ENCODE measurements at regions not wholly inside any gene's neighbourhood (a gene's known extent, or its start where the extent isn't known, plus 50 kb on each side); places are given as distances from the start of the nearest gene placed in this dataset.

DNA sequence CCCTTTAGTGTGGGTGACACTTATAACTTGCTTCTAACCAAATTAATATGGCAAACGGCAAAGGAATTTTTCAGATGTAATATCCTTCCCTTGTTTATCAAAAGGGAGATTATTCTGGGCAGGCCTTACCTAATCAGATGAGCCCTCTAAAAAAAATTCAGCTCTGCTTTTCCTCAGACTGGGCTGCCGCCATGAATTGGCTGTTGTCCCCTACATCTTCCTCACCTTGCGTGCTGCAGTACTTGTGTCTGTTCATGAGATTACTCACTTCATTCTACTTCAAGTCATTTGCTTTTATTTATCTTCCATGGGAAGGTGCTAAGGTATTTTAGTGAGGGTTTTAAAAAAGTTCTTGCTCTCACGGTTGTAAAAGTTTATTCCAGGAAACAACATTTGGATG lies 705.5 kb downstream of the KCNT2 start:
- H3K27ac Mint-ChIP-seq (ENCODE audit: unreplicated experiment) = no peak overlapping the region
- POLR2A ChIA-PET = no interaction called here
- H3K4me3 ChIP-seq (ENCODE audit: low read depth, low read length) = no peak overlapping the region
- no TSS peak for BruUV-seq (replicated peaks)
- H3K4me1 ChIP-seq = no peaks in the 10 kb centered on the region
- no peaks in the 10 kb centered on the region for H3K36me3 ChIP-seq (ENCODE audit: control insufficient read depth, insufficient read depth, low read length)
- DNase-seq = no peak
- no peak overlapping the region for H3K4me3 Mint-ChIP-seq (ENCODE audit: unreplicated experiment)
- CTCF ChIA-PET = no interaction called here
- no peaks in the 10 kb centered on the region for H3K27me3 Mint-ChIP-seq (ENCODE audit: insufficient read depth, unreplicated experiment)
- no peaks in the 10 kb centered on the region for H3K9me3 Mint-ChIP-seq (ENCODE audit: unreplicated experiment)
- no peaks in the 10 kb centered on the region for H3K27me3 ChIP-seq (replicated peaks; ENCODE audit: control insufficient read depth, insufficient read depth, low read length)
- TF ChIP-seq, protein P1, sequence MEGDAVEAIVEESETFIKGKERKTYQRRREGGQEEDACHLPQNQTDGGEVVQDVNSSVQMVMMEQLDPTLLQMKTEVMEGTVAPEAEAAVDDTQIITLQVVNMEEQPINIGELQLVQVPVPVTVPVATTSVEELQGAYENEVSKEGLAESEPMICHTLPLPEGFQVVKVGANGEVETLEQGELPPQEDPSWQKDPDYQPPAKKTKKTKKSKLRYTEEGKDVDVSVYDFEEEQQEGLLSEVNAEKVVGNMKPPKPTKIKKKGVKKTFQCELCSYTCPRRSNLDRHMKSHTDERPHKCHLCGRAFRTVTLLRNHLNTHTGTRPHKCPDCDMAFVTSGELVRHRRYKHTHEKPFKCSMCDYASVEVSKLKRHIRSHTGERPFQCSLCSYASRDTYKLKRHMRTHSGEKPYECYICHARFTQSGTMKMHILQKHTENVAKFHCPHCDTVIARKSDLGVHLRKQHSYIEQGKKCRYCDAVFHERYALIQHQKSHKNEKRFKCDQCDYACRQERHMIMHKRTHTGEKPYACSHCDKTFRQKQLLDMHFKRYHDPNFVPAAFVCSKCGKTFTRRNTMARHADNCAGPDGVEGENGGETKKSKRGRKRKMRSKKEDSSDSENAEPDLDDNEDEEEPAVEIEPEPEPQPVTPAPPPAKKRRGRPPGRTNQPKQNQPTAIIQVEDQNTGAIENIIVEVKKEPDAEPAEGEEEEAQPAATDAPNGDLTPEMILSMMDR (IDR thresholded peaks at IDR 0.05; ENCODE audit: insufficient read depth in 1 of 2, low read depth in 1 of 2, low read length in 1 of 2, severe bottlenecking in 1 of 2, unreplicated experiment in 1 of 2) = no peak
- no peaks in the 10 kb centered on the region for H3K36me3 Mint-ChIP-seq (ENCODE audit: insufficient read depth, unreplicated experiment)
- no peaks in the 10 kb centered on the region for H3K4me1 Mint-ChIP-seq (ENCODE audit: low read depth, unreplicated experiment)
- intact Hi-C loops (cut with micrococcal nuclease; ENCODE audit: unreplicated experiment) = no loop called here
- H3K9me3 ChIP-seq = no peaks in the 10 kb centered on the region

DNA sequence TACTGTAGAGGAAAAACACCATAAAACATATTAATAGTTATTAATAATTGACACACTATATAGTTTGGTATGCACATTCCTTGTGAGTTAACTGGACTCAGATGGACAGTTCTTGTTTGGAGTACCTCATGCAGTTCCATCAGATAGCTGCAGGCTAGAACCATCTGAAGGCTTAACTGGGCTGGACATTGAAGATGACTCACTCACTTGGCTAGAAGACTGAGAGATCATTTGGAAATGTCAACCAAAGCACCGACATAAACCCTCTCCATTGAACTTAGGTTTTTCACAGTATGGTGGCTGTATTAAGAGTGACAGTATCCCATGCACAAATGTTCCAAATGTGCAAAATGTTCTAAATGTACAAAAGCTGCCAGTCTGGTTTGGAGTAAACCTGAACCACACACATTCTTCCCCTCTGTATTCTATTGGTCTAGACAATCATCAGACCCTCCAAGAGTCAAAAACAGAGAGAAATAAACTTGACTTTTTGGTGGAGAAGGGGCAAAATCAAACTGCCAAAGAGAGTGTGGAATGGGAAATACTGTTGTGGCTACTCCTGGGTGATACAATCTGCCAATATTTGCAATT lies 708.4 kb downstream of the KCNT2 start:
- intact Hi-C loops (cut with micrococcal nuclease; ENCODE audit: unreplicated experiment) = no loop called here
- CTCF ChIA-PET = no interaction called here
- no peaks in the 10 kb centered on the region for H3K27me3 Mint-ChIP-seq (ENCODE audit: insufficient read depth, unreplicated experiment)
- no peaks in the 10 kb centered on the region for H3K9me3 Mint-ChIP-seq (ENCODE audit: unreplicated experiment)
- no peak overlapping the region for H3K4me3 ChIP-seq (ENCODE audit: low read depth, low read length)
- no peak overlapping the region for H3K4me3 Mint-ChIP-seq (ENCODE audit: unreplicated experiment)
- POLR2A ChIA-PET = no interaction called here
- no peaks in the 10 kb centered on the region for H3K4me1 Mint-ChIP-seq (ENCODE audit: low read depth, unreplicated experiment)
- no peaks in the 10 kb centered on the region for H3K4me1 ChIP-seq
- H3K27ac Mint-ChIP-seq (ENCODE audit: unreplicated experiment) = no peak overlapping the region
- no peaks in the 10 kb centered on the region for H3K36me3 ChIP-seq (ENCODE audit: control insufficient read depth, insufficient read depth, low read length)
- DNase-seq = no peak
- no peaks in the 10 kb centered on the region for H3K36me3 Mint-ChIP-seq (ENCODE audit: insufficient read depth, unreplicated experiment)
- BruUV-seq (replicated peaks) = no TSS peak
- H3K9me3 ChIP-seq = no peaks in the 10 kb centered on the region
- TF ChIP-seq, protein P1 (IDR thresholded peaks at IDR 0.05; ENCODE audit: insufficient read depth in 1 of 2, low read depth in 1 of 2, low read length in 1 of 2, severe bottlenecking in 1 of 2, unreplicated experiment in 1 of 2) = no peak
- H3K27me3 ChIP-seq (replicated peaks; ENCODE audit: control insufficient read depth, insufficient read depth, low read length) = no peaks in the 10 kb centered on the region

DNA sequence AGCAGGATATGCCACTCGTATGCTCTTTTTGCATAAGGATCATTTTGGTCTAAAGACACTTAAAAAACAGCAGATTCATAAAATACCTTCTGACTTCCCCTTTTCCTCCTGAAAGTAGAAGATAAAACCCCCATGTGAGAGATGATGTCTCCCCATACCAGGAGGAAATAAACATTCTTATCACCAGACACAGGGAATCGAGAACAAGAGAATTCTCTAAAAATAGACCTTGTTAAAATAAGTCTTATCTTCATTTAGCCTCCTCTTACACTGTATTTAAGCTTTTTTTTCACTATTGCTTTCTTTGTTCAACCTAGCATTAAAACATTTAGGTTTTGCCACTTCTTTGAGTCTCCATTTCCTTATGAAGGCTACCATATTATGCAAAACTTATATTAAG lies 709.3 kb downstream of the KCNT2 start:
- CTCF ChIA-PET = no interaction called here
- POLR2A ChIA-PET = no interaction called here
- Histone ChIP-seq H3K4me1 (no peaks in the 10 kb centered on the region), H3K9me3 (no peaks in the 10 kb centered on the region), H3K36me3 (ENCODE audit: control insufficient read depth, insufficient read depth, low read length) (no peaks in the 10 kb centered on the region), H3K27me3 (replicated peaks; ENCODE audit: control insufficient read depth, insufficient read depth, low read length) (no peaks in the 10 kb centered on the region), H3K4me3 (ENCODE audit: low read depth, low read length) (no peak overlapping the region)
- no peaks in the 10 kb centered on the region for H3K9me3 Mint-ChIP-seq (ENCODE audit: unreplicated experiment)
- no peaks in the 10 kb centered on the region for H3K36me3 Mint-ChIP-seq (ENCODE audit: insufficient read depth, unreplicated experiment)
- BruUV-seq (replicated peaks) = no TSS peak
- no peak for DNase-seq
- H3K4me3 Mint-ChIP-seq (ENCODE audit: unreplicated experiment) = no peak overlapping the region
- intact Hi-C loops (cut with micrococcal nuclease; ENCODE audit: unreplicated experiment) = no loop called here
- H3K27ac Mint-ChIP-seq (ENCODE audit: unreplicated experiment) = no peak overlapping the region
- TF ChIP-seq, protein P1 (IDR thresholded peaks at IDR 0.05; ENCODE audit: insufficient read depth in 1 of 2, low read depth in 1 of 2, low read length in 1 of 2, severe bottlenecking in 1 of 2, unreplicated experiment in 1 of 2) = no peak
- H3K4me1 Mint-ChIP-seq (ENCODE audit: low read depth, unreplicated experiment) = no peaks in the 10 kb centered on the region
- H3K27me3 Mint-ChIP-seq (ENCODE audit: insufficient read depth, unreplicated experiment) = no peaks in the 10 kb centered on the region
